Activated naive CD8-positive, alpha-beta T cell treated with anti-CD3 and anti-CD28 coated beads for 36 hours (primary cell): ENCODE measurements at regions not wholly inside any gene's neighbourhood (a gene's known extent, or its start where the extent isn't known, plus 50 kb on each side); places are given as distances from the start of the nearest gene placed in this dataset.

Experiments used
- DNase-seq: peaks from one replicate; pipeline ENCODE4 v3.0.0; 2021
- H3K27ac Mint-ChIP-seq: one replicate; pipeline ENCODE4 v1.8.0; 2022; ENCODE audit warnings: mild to moderate bottlenecking, moderate library complexity, mixed read lengths
- H3K27me3 Mint-ChIP-seq: one replicate; pipeline ENCODE4 v1.8.0; 2022; ENCODE audit warnings: mild to moderate bottlenecking, mixed read lengths
- H3K36me3 Mint-ChIP-seq: one replicate; pipeline ENCODE4 v1.8.0; 2021; ENCODE audit warnings: mild to moderate bottlenecking, mixed read lengths
- H3K4me1 Mint-ChIP-seq: one replicate; pipeline ENCODE4 v1.8.0; 2021; ENCODE audit warnings: mixed read lengths
- H3K4me3 Mint-ChIP-seq: one replicate; pipeline ENCODE4 v1.8.0; 2022; ENCODE audit warnings: mild to moderate bottlenecking, moderate library complexity, mixed read lengths
- H3K9me3 Mint-ChIP-seq: one replicate; pipeline ENCODE4 v1.8.0; 2022; ENCODE audit warnings: mixed read lengths

GRCh38 chr12:97408363-97408762 is 54.2 kb upstream of the RMST start:
- no peaks in the 10 kb centered on the region for H3K36me3 Mint-ChIP-seq

GRCh38 chr12:97411341-97411740 is 51.3 kb upstream of the RMST start:
- H3K27ac Mint-ChIP-seq: no peak overlapping the region

More at GRCh38 chr12:97408363-97408762, 54.2 kb upstream of the RMST start:
- Mint-ChIP-seq H3K4me3 (no peak overlapping the region), H3K4me1 (no peaks in the 10 kb centered on the region), H3K27me3 (peaks cover 3% of the 10 kb centered on the region), H3K9me3 (no peaks in the 10 kb centered on the region), H3K27ac (no peak overlapping the region)
- DNase-seq: no peak

More at GRCh38 chr12:97411341-97411740, 51.3 kb upstream of the RMST start:
- no peak for DNase-seq
- H3K27me3 Mint-ChIP-seq: peaks cover 7% of the 10 kb centered on the region
- H3K4me1 Mint-ChIP-seq: no peaks in the 10 kb centered on the region
- no peaks in the 10 kb centered on the region for H3K9me3 Mint-ChIP-seq
- no peaks in the 10 kb centered on the region for H3K36me3 Mint-ChIP-seq
- no peak overlapping the region for H3K4me3 Mint-ChIP-seq
